Stimulated activated CD4-positive, alpha-beta T cell treated with anti-CD3 and anti-CD28 coated beads, Interleukin-4, amount 100 ng/mL, for 1 hour (primary cell): ENCODE measurements at regions not wholly inside any gene's neighbourhood (a gene's known extent, or its start where the extent isn't known, plus 50 kb on each side); places are given as distances from the start of the nearest gene placed in this dataset.

Experiments used
- DNase-seq: peaks from one replicate; pipeline ENCODE4 v3.0.0-alpha.2; 2020

DNA sequence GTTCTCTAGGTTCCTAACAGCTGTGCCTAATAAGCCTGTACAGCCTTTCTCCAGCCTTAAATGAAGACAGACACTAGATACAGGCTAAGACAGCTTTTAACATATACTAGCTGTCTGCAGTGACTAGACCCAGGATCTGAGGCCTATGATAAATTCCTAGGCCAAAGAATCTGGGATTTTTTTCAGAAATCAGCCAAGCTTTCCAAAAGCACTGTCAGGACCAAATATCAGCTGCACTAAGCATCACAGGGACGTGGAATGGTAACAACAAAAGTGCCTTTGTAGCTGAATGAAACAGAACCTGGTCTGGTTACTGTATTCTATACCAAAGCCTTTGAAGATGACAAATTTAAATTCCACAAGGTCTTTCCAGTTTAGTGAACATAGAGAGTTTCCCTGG lies 77.9 kb upstream of the DOCK9 start:
- no peak for DNase-seq

DNA sequence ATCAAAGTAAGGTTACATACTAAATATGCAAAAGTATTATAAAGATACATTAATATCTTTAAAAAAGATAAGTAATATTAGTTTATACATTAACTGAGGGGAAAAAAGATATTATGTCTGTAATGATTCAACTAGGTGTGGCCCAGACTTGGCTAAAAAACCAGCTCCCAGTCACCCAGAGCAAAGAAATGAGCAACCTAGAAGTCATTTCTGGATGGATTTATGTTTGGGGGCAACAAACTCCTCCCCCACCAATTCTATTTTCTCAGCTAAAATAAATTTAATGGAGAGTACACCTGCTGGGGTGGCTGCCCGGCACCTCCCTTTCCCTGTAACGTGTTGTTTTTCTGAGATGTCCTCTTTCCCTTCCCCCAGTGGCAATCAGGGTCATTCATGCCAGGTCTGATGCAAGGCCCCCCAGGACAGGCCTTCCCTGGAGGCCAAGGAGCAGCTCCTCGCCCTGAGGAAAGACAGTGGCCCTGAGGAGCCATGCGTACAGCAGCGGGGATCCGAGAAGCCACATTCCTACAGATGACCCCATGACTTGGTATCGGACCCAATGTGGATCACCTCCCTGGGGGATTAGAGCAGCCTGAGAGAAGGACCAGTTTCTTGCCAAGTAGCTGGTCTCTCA lies 78.6 kb upstream of the DOCK9 start:
- no peak for DNase-seq

DNA sequence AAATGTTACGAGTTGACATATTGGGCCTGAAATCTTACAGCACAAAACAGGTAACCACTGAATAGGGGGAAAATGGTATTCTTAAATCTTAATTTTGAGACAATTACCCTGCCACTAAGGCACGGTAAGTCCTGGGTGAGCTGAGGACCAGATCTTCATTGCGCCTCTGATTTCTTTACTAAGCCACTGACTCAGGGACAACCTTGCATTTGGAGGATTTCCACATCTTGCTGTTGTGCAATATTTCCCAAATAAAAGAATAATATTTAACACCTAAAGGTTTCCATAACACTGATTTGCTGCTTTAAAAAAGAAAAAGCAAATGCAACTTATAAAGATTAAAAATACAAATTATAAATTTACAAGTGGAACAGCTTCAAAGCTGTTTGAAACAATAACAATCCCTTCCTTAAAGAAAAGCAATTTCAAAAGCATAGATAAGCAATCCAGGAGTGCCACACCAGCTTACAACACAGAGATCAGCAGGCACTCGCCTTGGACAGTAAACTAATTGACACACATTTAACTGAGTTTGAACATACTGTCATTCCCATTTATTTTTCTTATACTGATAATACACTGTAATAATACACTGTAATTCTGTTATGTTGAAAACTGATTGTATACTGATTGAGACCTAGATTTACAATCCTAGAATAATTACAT lies 79.6 kb upstream of the DOCK9 start:
- DNase-seq = no peak

DNA sequence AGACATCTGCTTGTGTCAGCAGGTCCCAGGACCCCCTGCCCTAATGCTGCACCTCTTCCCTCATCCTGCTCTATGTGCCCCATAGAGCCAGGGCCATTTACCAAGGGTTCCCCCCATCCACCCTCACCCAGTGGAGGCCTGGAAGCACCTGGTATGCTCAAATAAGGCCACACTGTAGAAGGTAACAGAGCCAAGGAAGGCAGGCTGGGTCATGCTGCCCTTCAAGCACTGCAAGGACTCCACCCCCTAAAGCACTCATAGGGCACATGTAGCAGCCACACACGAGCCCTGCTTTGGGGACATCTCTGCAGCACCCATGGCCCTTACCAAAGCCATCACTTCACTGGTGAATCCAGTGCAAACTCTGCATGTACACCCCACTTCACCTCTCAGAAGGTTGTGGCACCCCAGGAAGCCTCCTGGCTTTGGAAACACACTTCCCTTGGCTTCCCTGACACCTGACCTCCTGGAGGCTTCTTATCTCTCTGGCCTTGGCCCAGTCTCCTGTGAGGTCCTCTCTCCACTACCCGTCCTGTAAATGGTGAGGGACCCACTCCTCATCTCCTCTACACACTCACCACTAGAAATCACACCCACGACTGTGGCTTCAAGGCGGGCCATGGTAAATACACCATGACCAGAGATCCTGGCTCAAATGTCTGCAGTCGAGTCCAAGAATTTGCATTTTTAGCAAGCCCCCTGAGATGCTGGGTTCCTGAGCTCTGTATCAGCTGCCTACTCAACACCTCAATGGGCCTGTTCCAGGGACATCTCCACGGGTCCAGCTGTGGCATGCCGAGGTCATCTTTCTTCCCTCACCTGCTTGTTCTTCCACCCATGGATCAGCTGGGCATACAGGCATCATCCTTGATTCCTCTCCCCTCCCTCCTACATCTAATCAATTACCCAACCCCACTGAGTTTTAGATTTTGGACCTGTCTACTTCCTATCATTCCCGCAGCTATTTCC lies 80.9 kb upstream of the DOCK9 start:
- no peak for DNase-seq

DNA sequence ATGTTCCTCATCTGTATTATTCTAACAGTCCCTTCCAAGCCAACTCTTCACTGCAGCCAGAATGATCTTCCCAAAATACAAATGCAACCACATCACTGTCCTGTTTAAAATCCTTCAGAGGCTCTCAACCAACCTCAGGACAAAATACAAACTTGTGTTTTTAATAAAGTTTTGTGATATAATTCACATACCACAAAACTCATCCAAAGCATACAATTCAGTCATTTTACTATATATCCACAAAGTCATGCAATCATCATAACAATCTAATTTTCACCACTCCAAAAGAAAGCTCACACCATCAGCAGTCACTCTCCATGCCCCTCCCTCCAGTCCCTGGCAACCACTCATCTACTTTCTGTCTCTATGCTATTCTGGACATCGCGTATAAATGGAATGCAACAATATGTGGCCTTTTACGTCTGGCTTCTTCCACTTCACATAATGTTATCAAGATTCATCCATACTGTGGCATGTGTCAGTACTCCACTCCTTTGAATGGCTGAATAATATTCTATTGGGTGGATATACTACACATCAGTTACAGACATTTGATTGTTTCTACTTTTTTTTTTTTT lies 81.7 kb upstream of the DOCK9 start:
- no peak for DNase-seq

DNA sequence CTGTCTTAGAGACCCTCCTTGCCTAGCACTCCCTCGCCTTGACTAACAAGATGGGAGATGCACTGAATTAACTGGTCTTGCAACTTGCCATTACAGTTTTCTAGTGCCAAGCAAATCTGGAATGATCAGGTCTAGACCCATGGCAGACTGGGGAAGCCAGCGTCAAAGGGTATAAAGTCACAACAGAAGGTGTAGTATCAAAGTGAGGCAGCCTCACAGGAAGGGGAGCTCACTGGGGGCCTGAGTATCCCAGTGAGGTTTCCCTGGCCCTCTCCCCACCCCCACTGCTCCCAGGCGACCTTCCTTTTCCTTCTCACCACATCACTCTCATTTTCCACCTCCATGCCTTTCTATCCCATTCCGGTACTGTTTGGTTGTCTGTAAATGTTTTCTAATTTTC lies 83.5 kb upstream of the DOCK9 start:
- DNase-seq = no peak

DNA sequence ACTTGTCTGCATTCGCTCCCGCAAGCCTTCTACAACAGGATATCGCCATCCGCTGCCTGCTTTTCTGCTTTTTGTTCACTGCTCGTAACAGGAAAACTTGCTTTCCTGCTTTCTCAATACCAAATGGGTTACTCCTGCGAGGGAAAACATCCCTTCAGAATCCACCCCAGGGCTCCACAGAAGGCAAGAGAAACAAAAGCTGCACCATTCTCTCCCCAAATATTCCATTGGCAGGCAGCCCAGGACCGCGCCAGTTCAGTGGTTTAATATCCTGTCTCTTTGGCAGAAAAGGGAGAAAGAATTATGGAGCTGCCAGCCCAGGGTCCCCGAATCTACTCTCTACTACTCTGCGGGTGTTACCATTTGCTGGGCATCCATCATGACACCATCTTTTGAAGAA lies 84.7 kb upstream of the DOCK9 start:
- DNase-seq = no peak

DNA sequence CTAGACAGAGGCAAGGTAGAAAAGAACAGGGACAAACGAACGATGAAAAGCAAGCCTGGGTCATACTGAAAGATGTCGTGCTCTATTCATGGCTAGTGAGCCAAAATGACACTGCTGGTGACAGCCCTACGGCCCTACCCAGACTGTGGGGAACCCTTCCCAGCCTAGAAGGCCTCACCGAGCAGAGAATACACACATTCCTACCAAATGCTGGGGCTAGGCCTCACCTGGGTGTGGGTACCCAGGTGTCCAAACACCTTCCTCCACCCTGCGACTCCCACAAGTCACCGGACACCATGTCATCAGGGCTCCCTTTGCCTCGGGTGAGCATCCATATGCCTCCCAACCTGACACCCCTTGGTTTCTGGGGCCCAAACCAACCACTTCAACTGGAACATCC lies 85.3 kb upstream of the DOCK9 start:
- DNase-seq = no peak

DNA sequence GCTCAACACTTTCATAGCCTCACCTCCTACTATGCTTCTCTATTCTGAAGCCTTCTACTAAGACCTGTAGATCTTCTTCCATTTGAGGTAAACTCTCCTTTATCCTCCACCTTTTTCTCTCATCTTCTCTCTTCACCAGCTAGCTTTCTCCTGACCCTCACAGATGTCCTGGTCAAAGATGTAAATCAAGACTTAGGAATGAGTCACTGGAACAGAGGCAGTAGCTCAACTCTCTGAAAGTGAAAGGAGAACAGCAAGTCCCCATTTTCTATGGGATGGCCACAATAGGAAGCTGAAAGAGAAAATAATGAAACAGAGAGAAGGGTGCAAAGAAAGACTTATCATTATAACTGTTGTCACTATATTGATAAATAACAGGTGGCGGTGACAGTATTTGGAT lies 86.1 kb upstream of the DOCK9 start:
- DNase-seq = no peak

DNA sequence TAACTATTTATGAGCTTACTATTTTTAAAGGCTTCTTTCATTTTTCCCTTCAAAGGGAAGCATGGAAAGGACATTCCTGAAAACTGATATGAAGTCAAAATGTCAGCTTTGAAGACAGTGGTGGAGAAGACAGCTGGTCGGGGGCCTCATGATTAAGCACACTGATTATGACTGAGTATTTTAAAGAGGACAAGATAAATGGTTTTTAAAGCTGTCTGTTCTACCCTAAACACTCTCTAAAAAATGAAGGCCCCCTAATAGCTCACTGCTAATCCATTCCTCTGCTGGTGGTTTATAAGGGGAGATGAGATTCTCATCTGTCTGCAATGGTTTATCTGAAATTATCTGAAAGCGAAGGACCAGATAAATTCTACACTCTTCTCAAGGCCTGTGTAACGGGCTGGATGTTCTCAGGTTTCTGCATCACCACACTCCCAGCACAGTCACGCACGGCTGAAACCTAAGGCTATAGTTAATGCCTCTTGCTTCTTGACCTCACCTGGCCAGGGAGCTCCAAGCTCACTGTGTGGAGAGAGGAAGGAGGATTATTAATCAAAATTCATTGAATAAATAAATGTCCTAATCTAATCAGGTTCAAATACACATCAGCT lies 86.9 kb upstream of the DOCK9 start:
- no peak for DNase-seq

DNA sequence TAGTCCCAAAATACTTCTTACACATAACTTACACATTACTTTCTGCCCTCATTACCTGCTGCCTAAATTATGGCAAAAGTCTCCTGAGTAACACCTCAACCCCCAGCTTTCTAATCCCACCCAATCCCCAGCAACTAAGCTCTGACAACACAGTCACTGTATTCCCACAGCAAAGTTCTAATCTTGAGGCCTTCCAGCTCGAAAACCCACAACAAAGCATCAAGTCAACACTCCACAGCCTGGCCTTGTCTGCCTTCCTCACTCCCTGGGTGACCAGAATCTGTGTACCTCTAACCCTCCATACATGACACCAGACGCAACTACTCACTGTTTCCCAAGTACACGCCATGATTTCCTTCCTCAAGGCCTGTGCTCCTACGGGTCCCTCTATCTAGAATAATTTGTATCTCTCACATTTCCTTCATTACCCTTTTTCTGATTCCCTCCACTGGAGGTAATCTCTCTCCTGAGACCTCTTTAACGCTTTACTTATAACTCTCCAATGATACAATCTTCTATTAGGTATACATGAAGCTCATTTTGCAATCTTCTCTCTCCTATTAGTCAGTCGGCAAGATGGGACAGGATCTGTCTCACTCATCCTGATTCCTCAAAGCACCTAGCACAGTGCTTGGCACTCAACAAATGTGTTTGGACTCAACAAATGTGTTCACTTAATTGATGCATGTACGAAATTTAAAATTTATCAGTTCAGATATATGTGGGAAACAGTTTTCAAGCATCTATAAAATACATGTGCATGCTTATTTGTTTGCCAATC lies 87.6 kb upstream of the DOCK9 start:
- DNase-seq = no peak

DNA sequence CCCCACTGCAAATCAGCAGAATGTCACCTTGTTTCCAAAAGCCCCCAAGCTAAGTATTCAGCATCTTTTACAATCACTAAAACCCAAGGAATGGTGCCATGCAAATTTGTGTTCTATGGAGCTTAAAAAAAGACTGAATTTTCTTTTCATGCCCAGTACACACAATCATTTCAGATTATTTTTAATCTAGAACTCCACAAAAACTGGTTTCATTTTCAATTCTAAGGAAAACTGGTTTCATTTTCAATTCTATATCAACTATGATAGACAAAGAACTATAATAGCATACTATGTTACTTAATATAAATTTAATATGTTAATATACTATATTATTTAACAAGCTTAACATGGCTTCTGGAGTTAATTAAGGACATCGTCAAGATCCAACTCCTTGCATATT lies 88.4 kb upstream of the DOCK9 start:
- no peak for DNase-seq

DNA sequence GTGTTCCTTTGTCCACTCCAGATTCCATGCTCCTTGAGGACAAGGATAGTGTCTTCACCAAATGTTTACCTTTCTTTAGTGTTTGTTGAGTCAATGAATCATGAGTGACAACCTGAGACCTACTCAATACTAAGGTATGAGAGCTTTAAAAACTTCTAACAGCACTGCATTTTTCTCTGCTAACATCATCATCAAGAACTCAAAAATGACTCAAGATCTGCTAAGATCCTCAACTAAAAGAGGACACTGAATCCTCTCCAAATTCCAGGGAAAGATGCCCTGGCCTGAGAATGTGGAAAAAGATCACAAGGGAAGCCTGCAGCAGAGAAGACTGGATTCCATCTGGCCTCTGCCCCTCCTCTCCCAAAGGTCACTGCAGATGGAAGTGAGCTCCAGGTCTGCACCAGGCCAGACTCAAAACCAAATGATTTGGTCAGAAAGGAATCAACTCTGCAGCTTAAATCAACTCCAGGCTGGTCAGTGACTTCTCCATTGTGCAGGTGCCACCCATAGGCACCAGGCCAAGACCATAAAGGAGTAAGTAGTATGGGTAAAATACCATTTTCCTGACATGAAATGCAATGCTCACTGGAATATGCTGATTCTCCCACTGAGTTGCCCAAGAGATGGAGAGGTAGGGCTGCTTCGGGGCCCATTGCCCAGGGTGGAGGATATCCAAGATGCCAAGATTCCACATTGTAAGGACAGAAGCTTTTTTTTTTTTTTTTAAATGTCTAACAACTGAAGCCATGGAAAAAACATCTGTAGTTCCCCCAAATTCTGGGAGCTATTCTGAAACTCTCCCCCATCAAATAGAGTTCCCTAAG lies 89.5 kb upstream of the DOCK9 start:
- no peak for DNase-seq

DNA sequence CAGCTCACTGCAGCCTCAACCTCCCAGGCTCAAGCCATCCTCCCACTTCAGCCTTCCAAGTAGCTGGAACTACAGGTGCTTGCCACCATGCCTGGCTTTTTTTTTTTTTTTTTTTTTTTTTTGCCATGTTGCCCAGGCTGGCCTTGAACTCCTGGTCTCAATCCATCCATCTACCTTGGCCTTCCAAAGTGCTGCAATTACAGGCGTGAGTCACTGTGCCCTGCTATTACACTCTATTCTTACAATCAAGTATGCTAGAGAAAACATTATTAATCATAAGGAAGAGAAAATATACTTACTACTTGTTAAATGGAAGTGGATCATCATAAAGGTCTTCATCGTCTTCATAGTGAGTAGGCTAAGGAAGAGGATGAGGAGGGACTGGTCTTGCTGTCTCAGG lies 93.3 kb upstream of the DOCK9 start:
- no peak for DNase-seq

DNA sequence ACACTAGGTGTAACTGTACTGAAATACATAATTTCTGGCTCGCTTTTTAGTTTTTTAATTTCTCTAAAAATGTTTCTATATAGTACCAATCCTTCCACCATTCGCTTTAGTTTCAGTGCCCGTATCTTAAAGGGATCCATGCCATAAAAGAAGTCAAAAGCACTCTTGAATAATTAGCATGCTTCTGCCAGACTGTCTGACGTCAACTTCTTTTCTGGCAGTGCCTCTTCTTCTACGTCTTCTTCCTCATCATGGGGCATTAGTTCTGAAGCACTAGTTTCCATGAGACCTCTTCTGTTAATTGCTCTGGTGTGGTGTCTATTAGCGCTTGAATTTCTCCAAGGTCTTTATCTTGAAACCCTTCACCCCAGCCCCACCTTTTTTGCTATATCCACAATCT lies 93.8 kb upstream of the DOCK9 start:
- no peak for DNase-seq

DNA sequence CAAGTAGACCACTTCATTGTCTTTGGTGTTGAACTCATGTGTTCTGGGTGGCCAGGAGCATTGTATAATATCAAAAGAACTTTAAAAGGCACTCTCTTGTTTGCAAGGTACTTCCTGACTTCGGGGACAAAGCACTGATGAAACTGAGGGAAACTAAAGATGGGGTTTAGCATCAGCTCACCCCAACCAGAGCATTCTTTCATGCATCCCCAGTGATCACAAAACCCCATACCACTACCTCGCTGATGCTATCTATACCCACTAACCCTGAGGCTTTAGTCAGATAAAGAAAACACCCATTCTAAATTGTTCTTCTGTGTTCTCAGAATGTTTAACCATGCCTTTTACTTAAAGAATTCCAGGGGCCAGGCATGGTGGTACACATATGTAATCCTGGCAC lies 94.5 kb upstream of the DOCK9 start:
- no peak for DNase-seq

DNA sequence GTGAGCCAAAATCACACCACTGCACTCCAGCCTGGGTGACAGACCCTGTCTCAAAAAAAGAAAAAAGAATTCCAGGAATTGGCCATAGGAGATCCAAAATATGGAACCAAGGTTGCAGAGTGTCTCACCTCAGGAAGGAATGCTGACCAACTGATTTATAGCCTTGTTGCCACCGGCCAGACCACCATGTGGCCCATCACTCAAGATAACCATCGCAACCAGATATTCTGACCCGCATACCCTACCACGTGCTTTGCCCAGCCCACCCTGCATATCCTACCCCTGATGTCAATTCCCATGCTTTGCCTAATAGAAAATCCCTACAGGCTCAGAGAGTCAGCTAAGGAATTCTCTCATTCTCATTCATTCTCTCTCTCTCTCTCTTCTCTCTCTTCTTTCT lies 95.1 kb upstream of the DOCK9 start:
- no peak for DNase-seq

DNA sequence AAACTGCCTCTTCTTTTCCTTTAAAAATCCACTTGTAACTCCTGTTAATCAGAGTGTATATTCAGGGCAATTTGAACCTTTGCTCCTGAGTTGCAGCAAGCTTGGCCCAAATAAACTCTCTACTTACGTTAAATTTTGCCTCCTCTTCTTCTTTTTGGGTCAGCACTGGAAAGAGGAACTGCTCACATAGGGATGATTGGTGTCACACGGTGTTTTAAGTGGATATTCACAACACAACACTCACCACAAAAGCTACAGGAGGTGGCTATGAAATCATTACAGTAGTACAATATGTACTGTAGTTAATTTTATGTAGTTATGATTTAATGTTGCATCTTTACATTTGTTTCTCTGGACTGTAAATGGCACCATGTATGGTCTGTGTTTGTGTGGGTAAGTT lies 96.8 kb upstream of the DOCK9 start:
- DNase-seq = no peak

DNA sequence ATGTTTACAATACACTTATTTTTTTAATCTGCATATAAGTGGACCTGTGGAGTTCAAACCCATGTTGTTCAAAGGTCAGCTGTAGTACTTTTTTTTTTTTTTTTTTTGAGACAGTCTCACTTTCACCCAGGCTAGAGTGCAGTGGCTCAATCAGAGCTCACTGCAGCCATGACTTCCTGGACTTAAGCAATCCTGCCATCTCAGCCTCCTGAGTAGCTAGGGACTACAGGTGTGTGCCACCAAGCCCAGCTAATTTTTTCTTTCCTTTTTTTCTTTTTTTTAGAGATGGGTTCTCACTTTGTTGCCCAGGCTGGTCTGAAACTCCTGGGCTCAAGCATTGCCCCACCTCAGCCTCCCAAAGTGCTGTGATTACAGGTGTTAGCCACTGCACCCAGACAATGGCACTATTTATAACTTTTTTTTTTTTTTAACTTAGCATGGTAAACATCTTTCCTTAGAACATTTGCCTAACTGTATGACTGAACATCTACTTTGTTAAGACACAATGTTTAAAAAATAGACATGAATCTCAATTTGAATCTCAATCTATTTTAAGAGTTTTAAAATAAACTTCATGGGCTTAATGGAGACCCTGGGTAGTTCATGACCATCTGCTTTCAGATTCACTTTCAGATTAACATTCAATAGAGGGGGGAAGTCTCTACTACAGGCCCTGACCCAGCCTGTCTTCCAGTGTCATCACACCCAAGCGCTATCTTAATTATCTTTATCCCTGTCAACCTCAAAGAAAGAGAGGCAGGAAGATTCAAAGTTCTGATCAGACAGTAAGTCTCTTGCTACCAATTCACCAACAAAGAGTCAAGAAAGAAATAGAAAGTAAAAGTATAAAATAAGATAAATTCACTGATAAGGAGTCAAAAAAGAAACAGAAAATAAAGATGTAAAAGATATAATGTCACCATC lies 97.7 kb upstream of the DOCK9 start:
- DNase-seq = no peak
